SK-N-SH (cell line): ENCODE measurements at regions not wholly inside any gene's neighbourhood (a gene's known extent, or its start where the extent isn't known, plus 50 kb on each side); places are given as distances from the start of the nearest gene placed in this dataset.

Experiments
- CHD2 ChIP-seq: fragments of 150-350 bp; IDR thresholded peaks from 2 replicates; pipeline ENCODE4 v1.6.1; 2018; ENCODE audit warnings: low read length; ENCODE audit not compliant: partially characterized antibody
- CTCF ChIP-seq: fragments of 200-600 bp; sonication (generic); IDR thresholded peaks from 2 replicates; pipeline ENCODE4 v1.6.1; 2017; ENCODE audit warnings: antibody characterized with exemption, mild to moderate bottlenecking, moderate library complexity
- EP300 ChIP-seq, 2 experiments: IDR thresholded peaks; 2 replicates each; pipeline versions ENCODE4 v1.4.0 to v1.6.1; 2012; ENCODE audit warnings: borderline replicate concordance in 1 of 2, low read depth in 1 of 2, low read length in 1 of 2
- POLR2AphosphoS5 ChIP-seq: IDR thresholded peaks from 2 replicates; pipeline ENCODE4 v1.6.1; 2012; ENCODE audit warnings: low read depth, low read length
- TEAD4 ChIP-seq: IDR thresholded peaks from 2 replicates; pipeline ENCODE4 v1.4.0; 2012; ENCODE audit warnings: mild to moderate bottlenecking, borderline replicate concordance; ENCODE audit not compliant: insufficient read depth
- TF ChIP-seq, protein P1 (sequence below): fragments of 150-350 bp; IDR thresholded peaks from 2 replicates; pipeline ENCODE4 v1.6.1; 2016; ENCODE audit warnings: mild to moderate bottlenecking, low read depth, low read length

DNA sequence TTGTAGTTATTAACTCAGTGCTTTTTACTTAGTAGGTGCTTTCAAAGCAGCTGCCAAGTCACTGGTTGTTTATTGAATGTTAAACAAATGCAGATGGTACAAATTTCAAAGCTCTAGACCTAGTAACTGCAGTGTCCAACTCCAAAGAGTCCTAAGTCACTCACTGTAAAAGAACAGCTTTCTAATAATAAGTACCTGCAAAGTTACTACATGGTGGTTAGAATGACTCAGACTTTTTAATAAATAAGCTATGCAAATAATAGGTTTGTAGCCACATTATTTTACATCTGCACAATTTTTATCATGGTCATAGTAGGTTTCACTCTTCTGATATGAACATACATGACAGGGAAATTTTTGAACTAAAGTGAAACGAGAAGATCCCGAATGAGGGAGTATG, 1620.4 kb upstream of the CELF4 start:
- TF ChIP-seq, protein P1, sequence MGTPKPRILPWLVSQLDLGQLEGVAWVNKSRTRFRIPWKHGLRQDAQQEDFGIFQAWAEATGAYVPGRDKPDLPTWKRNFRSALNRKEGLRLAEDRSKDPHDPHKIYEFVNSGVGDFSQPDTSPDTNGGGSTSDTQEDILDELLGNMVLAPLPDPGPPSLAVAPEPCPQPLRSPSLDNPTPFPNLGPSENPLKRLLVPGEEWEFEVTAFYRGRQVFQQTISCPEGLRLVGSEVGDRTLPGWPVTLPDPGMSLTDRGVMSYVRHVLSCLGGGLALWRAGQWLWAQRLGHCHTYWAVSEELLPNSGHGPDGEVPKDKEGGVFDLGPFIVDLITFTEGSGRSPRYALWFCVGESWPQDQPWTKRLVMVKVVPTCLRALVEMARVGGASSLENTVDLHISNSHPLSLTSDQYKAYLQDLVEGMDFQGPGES = no peak
- TF ChIP-seq EP300 (IDR thresholded peaks at IDR 0.05; ENCODE audit: borderline replicate concordance in 1 of 2, low read depth in 1 of 2, low read length in 1 of 2) = no peak
- no peak for TF ChIP-seq CTCF
- TF ChIP-seq TEAD4 = no peak
- no peak for TF ChIP-seq CHD2
- TF ChIP-seq POLR2AphosphoS5 = no peak
